ENCODE measurements at regions not wholly inside any gene's neighbourhood (a gene's known extent, or its start where the extent isn't known, plus 50 kb on each side); places are given as distances from the start of the nearest gene placed in this dataset.

GRCh38 chrX:874061-874460 is 243.5 kb downstream of the SHOX start:
- Histone ChIP-seq H3K4me1 (no peaks in the 10 kb centered on the region), H3K4me3 (no peak overlapping the region), H3K27me3 (no peaks in the 10 kb centered on the region), H3K9me3 (no peaks in the 10 kb centered on the region), H3K27ac (no peak overlapping the region), H3K36me3 (no peaks in the 10 kb centered on the region)
- ATAC-seq, result no peak
- TF ChIP-seq CTCF (IDR thresholded peaks at IDR 0.05), result no peak
- WGBS, 2 donors, result 61 to 73% methylated on average over 15 of the region's 15 CpGs
- no peak for DNase-seq
- intact Hi-C loops (cut with DNase I), result no loop called here
- FAIRE-seq, result no peak

DNA sequence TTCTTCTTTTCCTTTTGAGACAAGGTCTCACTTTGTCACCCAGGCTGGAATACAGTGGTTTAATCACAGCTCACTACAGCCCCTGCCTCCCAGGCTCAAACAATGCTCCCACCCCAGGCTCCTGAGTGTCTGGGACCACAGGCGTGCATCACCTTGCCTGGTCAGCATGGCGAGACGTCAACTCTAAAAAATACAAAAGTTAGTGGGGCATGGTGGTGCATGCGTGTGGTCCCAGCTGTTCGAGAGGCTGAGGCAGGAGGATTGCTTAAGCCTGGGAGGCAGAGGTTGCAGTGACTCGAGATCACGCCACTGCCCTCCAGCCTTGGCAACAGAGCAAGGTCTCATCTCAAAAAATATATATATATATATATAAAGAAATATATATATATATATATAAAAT is 242.4 kb downstream of the SHOX start:
- no peak overlapping the region for H3K4me3 ChIP-seq
- TF ChIP-seq CTCF (IDR thresholded peaks at IDR 0.05), result no peak
- H3K27ac ChIP-seq, result no peak overlapping the region
- 69 to 80% methylated on average over 7 of the region's 7 CpGs for WGBS, 2 donors
- H3K4me1 ChIP-seq, result no peaks in the 10 kb centered on the region
- DNase-seq (no peak), FAIRE-seq (no peak), ATAC-seq (no peak)
- no peaks in the 10 kb centered on the region for H3K27me3 ChIP-seq
- H3K9me3 ChIP-seq, result no peaks in the 10 kb centered on the region
- H3K36me3 ChIP-seq, result no peaks in the 10 kb centered on the region
- intact Hi-C loops (cut with DNase I), result no loop called here

- DNase-seq (no peak), FAIRE-seq (no peak), ATAC-seq (no peak)
- WGBS, 2 donors, result 87 to 89% methylated on average over 19 of the region's 19 CpGs
- no peaks in the 10 kb centered on the region for H3K9me3 ChIP-seq
- no peak for TF ChIP-seq CTCF (IDR thresholded peaks at IDR 0.05)
- H3K36me3 ChIP-seq, result no peaks in the 10 kb centered on the region
- H3K4me1 ChIP-seq, result no peaks in the 10 kb centered on the region
- intact Hi-C loops (cut with DNase I), result no loop called here
- H3K27me3 ChIP-seq, result no peaks in the 10 kb centered on the region
- no peak overlapping the region for H3K4me3 ChIP-seq
- no peak overlapping the region for H3K27ac ChIP-seq
Observed at GRCh38 chrX:872090-872489, 241.5 kb downstream of the SHOX start.

GRCh38 chrX:871626-872025 is 241.0 kb downstream of the SHOX start:
- no peak for TF ChIP-seq CTCF (IDR thresholded peaks at IDR 0.05)
- intact Hi-C loops (cut with DNase I), result no loop called here
- 76 to 84% methylated on average over 10 of the region's 10 CpGs for WGBS, 2 donors

DNA sequence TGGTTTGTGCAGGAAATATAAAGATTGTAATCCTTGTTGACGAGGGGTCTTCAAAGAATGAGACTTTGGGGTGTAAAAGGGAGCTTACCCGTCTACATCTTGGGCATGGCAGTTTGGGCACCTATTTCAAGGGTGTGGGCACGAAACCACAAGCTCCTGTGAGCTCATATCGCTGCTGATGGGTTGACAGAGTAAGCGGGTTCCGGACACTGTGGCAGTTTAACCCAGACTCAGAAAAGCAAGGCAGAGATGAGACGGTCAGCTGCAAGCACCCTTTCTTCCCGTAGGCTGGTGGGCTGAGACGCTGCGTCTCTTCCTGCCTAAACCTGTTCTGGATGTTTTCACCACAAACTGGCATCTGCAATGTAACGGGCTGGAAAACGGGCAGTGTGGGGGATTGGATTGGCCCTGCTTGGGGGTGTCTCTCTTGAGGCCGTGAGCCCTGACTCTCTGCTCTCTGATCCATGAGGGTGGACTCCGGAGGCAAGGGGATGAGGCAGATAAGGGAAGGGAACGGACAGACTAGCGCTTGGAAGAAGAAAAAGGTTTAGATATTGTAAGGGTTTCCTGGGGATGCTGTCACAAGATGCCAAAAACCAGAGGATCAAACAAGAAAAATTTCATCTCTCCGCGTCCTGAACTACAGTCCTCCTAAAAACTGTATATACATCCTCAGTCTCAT is 237.5 kb downstream of the SHOX start:
- 58 to 69% methylated on average over 18 of the region's 18 CpGs for WGBS, 2 donors

More at GRCh38 chrX:871626-872025, 241.0 kb downstream of the SHOX start:
- ATAC-seq (no peak), FAIRE-seq (no peak), DNase-seq (no peak)
- no peaks in the 10 kb centered on the region for H3K9me3 ChIP-seq
- no peaks in the 10 kb centered on the region for H3K36me3 ChIP-seq
- H3K4me3 ChIP-seq, result no peak overlapping the region
- no peaks in the 10 kb centered on the region for H3K4me1 ChIP-seq
- no peaks in the 10 kb centered on the region for H3K27me3 ChIP-seq
- H3K27ac ChIP-seq, result no peak overlapping the region

More for the DNA sequence above, 237.5 kb downstream of the SHOX start:
- no peak overlapping the region for H3K4me3 ChIP-seq
- no peaks in the 10 kb centered on the region for H3K27me3 ChIP-seq
- no peaks in the 10 kb centered on the region for H3K4me1 ChIP-seq
- DNase-seq, result no peak
- no peak overlapping the region for H3K27ac ChIP-seq
- TF ChIP-seq CTCF (IDR thresholded peaks at IDR 0.05), result no peak
- no peaks in the 10 kb centered on the region for H3K36me3 ChIP-seq
- ATAC-seq, result no peak
- no peak for FAIRE-seq
- H3K9me3 ChIP-seq, result no peaks in the 10 kb centered on the region
- intact Hi-C loops (cut with DNase I), result no loop called here
